GM18951 (cell line): ENCODE measurements at regions not wholly inside any gene's neighbourhood (a gene's known extent, or its start where the extent isn't known, plus 50 kb on each side); places are given as distances from the start of the nearest gene placed in this dataset.

ENCODE experiments used
- POLR2A ChIP-seq: IDR thresholded peaks from 4 replicates; pipeline ENCODE4 v1.6.1; 2011; ENCODE audit warnings: mild to moderate bottlenecking; ENCODE audit not compliant: insufficient read length, insufficient read depth; ENCODE audit errors: extremely low read depth
- in situ Hi-C: fragments of 300-500 bp; cut with MboI; formaldehyde crosslinking; loops from one replicate; pipeline ENCODE4 v1.12.0; 2022; ENCODE audit warnings: low sequenced_read_pairs, mixed read lengths, inconsistent platforms; ENCODE audit not compliant: unreplicated experiment

DNA sequence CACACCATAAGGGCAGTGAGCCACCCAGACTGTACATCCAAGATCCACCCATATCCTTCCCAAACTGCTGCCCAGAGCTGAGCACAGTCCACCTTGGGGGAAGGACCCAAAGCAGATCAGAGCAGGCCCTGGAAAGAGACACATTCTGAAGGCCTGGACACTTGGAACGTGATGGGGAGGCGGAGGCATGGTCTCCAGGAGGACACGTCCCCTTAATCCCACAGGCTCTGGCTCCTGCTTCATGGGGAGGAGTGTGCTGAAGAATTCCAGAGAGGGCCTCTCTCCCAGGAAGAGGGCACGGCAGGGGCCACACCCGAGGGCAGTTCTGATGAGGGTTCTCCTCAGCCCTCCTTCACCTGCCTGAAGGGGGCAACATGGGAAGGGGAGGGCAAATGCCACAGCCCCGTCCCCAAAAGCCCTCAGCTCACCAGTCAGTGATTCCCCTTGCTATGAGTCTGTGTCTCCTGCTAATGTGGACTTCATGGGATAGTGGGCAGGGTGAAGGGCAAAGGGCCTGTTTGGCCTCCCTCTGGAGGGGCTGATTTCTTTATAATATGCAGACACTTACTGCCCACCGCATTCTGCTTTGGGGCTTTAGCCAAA, 276.8 kb downstream of the ENC1 start:
- in situ Hi-C loops = no loop called here
- TF ChIP-seq POLR2A = no peak

DNA sequence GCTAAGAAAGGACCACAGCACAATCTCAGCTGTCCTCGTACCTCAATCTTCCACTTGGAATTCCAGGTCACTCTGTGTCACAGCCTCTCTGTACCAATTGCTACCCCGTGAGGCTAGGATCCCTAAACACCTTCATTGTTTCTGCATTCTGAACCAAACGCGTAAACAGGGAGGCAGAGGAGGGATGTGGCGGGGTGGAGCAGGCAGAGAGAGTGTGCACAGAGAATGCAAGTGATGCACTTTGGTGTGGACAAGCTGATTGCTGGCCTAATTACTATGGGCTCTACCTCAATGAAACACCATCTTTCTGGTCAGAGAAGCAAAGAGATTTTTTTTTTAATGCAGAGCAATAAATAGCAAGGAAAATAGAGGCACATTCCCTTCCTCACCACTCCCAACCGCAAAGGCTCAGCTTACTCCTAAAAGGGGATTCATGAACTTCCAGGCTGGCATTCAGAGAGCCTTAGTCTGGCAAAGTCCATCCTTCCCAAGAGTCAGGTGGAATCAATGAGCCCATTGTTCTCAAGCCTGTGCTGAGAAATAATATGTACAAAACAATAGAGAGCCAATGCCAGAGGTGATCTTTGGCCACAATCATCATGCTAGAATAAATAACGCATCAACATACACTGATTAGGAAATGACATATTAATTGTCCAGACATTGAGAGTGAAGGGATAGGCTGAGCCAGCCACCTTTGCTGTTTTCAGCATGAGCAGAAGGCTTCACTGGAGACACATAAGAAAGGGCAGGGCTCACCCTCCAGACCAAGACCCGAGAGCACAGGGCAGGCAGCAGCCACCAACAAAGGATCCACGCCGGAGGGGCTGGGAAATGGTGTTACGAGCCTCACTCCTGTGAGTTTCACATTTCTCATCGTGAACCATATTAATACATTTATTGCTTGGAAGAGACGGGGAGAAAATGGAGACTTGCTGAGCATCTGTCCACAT, 278.8 kb downstream of the ENC1 start:
- TF ChIP-seq POLR2A = no peak
- in situ Hi-C loops = no loop called here

DNA sequence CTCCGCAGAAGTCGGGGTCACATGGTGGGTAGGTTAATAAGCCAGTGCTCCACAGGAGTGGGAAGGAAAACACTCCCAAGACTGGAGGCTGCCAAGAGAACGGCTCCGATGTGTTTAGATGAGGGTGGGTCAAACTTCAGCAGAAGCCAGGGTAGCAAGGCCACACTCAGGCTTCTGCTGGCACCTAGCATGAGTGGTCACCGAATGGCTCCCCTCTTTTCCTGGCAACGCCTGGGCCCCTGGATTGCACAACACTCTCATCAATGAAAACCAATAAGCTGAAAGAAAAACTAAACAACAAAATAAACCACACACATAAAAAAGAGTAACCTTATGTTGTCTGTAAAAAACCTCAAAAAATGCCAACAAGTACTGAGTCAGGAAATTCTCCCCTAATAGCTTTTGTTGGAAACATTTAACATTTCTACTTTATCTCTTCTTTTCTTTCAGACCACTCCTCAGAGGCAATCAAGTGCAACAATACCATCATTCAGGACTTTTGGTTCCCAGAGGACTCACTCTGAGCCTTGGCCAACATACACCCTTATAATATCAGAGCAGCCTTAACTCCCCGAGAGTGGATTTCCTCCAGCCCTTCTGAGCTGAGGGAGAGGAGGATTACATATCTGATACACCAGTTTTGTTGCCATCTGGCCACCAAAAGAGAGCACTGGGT, 279.9 kb downstream of the ENC1 start:
- TF ChIP-seq POLR2A = no peak
- in situ Hi-C loops = no loop called here

GRCh38 chr5:74357827-74358226, 282.7 kb downstream of the ENC1 start:
- no peak for TF ChIP-seq POLR2A

DNA sequence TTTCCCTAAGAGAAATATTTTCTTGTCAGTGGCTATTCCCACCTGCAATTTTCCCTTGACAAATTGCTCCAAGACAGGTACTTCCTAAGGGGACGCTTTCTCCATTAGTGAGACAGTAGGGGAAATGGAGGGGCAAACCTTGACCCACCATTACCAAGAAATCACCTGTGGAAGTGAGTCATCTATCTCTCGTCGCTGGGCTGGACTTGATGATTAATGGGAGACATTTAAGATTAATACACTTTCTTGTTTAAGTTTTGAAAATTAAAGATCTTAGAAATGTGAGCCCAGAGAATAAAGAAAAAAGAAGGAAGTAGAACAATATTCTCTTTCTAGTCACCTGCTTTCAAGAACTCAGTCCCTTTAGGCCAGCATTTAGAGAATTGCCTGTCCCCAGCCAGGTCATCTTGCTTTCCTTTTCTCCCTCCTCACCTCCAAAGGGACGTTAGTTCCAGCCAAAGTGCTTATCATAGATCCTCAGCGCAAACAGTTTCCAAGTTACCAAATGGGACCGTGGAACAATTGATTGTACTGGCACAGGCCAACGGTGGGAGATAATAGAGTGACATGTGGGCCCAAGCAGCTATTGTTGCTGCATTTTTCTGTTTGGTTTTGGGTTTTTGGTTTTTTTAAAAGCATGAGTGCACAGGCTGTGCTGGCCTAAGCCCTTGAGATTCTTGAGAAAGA, 284.4 kb downstream of the ENC1 start:
- in situ Hi-C loops = no loop called here
- TF ChIP-seq POLR2A = no peak

More at GRCh38 chr5:74357827-74358226, 282.7 kb downstream of the ENC1 start:
- in situ Hi-C loops = no loop called here

DNA sequence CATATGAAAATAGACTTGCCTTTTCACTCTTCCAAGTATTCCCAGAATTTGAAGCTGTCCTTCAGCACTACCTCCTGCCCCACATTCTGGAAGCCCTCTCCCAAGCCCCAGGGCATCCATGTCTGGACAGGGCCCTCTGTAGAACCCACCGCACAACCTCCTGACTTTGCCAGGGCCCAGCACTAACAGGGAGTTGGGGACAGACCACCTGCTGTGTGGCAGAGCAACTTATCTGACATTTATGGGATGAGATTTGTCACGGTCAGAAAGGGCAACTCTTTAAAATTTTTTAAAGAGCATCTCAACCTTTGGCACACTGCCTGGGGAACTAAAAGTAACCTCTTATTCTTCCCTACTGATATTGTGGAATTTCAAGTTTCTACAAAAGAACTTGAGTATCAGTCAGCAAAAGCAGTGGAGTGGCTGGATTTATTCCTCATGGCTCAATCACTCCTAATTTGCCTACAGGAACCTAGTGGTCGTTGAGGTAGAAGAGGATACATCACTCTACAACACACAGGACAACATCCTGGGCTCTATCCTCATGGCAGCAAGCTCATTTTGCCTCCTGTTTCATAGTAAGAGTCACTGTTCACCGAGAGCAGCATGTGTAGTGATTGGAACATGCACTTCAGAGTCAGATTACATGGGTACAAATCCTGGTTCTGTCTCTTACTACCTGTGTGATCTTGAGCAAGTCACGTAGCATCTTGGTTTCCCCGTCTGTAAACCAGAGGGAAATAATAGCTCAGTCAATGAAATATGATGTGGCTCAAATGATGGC, 285.3 kb downstream of the ENC1 start:
- TF ChIP-seq POLR2A = no peak
- in situ Hi-C loops = no loop called here

DNA sequence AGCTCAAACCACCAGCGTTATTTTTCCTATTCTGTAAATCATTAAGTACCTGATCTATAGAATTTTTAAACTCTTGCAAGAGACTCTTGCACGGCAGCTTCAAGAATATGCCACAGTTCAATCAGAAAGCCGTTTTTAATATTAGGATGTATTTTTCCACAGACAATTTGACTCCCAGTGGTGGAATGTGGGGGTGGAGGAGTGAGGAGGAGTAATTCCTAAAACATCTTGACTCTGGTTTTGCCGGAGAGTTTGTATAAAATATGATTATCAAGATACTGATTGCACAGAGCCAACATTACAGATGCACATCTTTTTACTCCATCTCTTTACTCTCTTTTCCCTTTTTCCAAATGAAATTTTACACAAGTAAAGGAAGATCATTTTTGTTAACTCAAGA, 288.3 kb downstream of the ENC1 start:
- in situ Hi-C loops = no loop called here
- no peak for TF ChIP-seq POLR2A

DNA sequence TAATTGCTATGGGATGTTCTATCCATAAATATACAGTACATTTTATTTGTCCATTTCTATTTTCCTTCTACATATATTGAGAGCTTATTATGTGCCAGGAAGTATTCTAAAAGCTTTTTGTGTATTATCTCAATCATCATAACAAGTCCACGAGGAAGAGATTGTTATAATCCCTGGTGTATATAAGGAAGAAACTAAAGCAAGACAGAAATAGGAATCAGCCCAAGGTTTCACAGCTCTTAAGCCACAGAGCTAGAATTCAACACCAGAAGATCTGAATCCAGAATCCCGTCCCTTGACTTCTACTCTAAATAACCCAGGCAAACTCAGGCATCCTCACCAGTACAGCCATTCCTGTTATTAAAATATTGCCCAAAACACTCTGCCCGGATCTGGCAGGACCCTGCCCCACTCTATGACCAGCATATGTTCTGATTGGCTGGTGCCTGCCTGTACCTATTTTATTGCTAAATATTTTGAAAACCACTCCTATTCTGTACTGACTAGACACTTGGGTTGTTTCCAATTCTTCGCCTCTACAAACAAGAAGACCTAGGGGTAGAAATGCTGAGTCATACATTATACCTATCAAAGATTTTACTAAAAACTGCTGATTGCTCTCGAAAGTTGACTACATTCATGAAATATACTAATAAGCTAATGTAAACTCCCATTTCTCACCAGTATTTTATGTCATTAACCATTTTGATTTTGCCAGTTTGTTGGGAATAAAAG, 297.4 kb downstream of the ENC1 start:
- in situ Hi-C loops = no loop called here
- TF ChIP-seq POLR2A = no peak

DNA sequence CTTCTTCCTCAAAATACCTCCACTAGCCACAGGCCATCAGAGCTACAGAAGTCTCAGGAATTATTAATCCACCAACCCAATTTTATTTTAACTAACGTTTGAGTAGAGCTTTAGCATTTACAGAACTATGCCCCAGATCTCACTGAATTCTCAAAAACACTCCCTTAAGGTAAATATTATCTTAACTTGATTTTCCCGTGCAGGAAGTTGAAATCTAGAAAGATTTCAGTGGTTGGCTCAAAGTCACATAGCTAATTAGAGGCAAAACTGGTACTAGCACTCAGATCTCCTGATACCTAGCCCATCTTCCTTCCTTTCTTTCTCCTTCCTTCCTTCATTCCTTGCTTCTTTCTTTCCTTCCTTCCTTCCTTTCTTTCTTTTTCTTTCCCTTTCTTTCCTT, 298.3 kb downstream of the ENC1 start:
- TF ChIP-seq POLR2A = no peak
- in situ Hi-C loops = no loop called here

DNA sequence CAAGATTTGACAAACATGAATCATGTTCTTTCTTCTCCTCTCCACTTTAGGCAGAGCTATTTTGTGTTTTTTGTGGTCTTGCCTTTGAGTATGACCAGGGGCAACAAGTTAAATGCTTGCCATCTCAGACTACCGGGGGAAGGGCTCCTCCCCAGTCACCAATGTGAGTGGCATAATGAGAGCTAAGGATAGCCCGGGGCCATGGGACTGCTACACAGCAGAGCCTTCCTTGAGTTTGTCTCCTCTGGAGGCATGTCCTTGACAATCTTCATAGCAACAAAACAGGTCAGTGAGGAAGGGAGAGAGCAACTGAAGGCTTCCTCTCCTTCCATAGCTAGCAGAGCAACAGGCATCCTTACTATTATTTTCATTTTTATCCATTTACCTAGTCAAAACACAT, 299.3 kb downstream of the ENC1 start:
- in situ Hi-C loops = no loop called here
- no peak for TF ChIP-seq POLR2A

DNA sequence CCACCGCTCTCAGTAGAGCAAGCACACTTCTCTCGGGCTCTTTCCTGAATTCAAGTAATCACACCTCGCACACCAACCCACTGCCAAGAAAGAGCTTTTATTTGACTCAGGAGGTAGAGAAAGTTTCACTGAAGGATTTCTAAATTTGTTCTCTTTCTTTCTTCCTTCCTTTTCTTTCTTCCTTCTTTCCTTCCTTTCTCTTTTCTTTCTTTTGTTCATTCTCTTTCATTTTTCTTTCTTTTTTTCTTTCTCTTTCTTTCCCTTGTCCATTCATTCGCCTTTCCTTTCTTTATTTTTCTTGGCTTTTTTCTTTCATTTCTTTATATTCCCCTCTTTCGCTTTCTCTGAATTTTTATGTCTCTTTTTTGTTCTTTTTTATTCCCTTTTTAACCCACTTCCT, 300.1 kb downstream of the ENC1 start:
- in situ Hi-C loops = no loop called here
- TF ChIP-seq POLR2A = no peak

DNA sequence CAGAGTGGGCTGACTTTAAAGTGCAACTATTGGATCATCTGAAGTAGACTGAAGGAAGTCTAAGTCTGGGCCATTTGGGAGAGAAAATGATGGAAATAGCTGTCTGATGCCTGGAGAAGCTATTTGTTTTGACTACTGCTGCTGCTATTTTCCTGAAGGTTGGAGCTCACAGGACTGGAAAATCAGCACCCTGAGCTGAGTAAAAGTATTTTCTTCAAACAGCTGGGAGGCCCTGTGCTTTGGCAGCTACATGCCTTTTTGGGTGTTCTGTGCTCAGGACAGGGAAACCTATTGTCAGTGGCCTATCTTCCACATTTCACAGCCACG, 302.6 kb downstream of the ENC1 start:
- no peak for TF ChIP-seq POLR2A
- in situ Hi-C loops = no loop called here

DNA sequence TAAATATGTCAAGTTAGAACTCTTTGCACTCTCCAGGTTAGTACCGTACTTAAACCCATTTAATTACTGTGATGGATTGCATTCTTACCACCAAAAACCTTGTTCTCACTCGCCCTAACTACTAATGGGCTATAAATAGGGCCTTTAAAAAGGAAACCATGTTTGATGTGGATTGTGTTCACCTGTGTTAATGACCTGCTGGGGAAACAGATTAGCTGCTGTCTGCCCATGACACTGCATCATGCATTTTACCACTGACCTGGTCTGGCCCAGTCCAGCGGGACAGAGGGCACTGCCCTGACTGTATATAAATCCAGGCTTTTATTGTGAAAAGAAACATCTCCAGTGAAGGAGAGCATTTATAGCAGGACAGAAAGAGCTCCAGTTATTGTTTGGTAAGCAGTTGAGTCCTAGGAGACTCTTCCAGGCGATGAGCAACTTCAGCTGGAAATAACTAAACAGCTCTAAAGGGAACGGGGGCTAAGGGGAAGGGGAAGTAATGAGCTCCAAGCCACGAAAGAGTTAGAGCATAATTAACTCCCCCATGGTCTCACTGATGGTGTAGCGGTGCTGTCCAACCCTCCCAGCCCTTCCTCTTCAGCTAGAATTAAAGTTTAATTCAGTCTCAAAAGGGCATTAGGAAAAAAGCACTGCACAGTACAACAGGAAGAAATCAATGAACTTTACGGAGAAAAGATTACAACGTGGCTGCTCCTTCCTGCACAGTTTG, 303.1 kb downstream of the ENC1 start:
- no peak for TF ChIP-seq POLR2A
- in situ Hi-C loops = no loop called here
